ENCODE measurements at regions not wholly inside any gene's neighbourhood (a gene's known extent, or its start where the extent isn't known, plus 50 kb on each side); places are given as distances from the start of the nearest gene placed in this dataset.
"Not testable (repeated sequence)": the region's sequence is repeated elsewhere in the genome, so short reads cannot be mapped to it uniquely, and the experiment has no call there.

GRCh38 chr3:5690904-5691532 lies 503.5 kb downstream of the EDEM1 start:
- no peak for TF ChIP-seq CTCF (IDR thresholded peaks at IDR 0.05; ENCODE audit: borderline replicate concordance, insufficient read depth, low read depth, low read length)
- H3K4me3 ChIP-seq (ENCODE audit: low read depth, low read length): no peak overlapping the region

- H3K4me3 ChIP-seq (ENCODE audit: low read depth, low read length): no peak overlapping the region
- no peak for TF ChIP-seq CTCF (IDR thresholded peaks at IDR 0.05; ENCODE audit: borderline replicate concordance, insufficient read depth, low read depth, low read length)
These were observed 504.9 kb downstream of the EDEM1 start for GRCh38 chr3:5692446-5692845.

DNA sequence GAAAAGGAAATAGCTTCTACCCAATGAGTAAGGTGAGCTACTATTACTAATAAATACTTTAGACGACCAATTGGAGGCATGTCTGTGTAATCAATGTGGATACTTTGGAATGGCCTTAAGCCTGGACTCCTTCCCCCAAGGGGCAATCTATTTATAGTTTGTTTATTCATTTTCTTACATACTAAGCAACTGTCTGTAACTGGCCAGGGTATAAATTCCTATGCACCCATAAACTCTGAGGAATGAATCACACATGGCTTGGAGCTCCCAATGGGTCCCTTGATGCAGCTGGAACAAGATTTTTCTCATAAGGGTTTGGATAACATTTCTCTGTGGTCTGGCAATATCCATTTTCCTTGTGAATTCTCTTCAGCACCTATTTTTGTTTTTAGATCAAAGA lies 506.8 kb downstream of the EDEM1 start:
- no peak for TF ChIP-seq CTCF (IDR thresholded peaks at IDR 0.05; ENCODE audit: borderline replicate concordance, insufficient read depth, low read depth, low read length)
- H3K4me3 ChIP-seq (ENCODE audit: low read depth, low read length): no peak overlapping the region

DNA sequence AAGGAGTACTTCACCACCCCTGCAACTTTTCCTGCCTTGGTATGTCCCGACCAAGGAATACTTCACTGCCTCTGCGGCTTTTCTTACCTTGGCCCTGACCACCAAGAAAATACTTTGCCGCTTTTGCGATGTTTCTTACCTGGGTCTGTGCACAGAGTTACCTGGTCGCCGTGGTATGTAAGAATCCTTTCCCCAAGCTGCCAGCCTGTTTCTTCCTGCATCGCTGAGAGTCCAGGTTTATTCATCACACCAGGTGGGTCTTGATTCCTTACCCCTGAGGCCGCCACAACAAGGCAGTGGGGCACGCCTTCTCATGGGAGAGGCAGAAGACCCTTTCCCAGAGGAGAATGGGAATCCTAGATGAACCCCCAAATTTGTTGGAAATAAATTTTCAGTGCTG lies 511.3 kb downstream of the EDEM1 start:
- H3K4me3 ChIP-seq (ENCODE audit: low read depth, low read length): no peak overlapping the region
- no peak for TF ChIP-seq CTCF (IDR thresholded peaks at IDR 0.05; ENCODE audit: borderline replicate concordance, insufficient read depth, low read depth, low read length)

DNA sequence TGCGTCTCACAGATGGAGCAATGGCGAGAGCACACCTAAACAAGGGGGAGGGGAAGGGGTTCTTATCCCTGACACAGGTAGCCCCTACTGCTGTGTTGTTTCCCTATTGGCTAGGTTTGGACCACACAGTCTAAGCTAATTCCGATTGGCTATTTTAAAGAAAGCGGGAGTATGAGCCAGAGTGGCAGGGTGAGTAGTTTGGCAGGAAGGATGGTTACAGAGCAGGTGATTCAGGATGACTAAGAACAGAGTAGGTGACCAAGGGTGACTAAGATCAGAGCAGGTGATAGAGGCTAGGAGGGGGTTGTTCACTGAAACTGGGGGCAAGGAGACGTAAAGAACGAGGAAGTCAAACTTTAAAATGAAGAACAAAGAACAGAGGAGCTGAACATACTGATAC lies 511.8 kb downstream of the EDEM1 start:
- no peak for TF ChIP-seq CTCF (IDR thresholded peaks at IDR 0.05; ENCODE audit: borderline replicate concordance, insufficient read depth, low read depth, low read length)
- H3K4me3 ChIP-seq (ENCODE audit: low read depth, low read length): no peak overlapping the region

DNA sequence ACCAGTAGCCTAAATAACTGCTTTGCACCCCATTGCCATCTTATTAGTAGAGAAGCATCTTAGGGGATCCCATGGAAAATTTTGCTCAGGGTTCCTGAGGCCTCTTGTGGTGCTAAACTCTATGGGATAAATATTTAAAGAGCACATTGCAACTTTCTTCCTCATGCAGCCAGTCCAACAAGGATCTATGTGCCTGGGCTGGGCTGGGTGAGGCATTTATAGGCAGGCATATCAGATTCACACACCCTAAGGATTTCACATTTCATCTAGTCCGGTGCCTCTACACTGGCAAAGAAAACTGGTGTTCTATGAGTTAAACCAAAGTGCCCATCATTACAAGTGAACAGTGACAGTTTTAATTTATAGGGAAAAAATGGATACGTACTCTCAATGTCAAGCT lies 512.3 kb downstream of the EDEM1 start:
- TF ChIP-seq CTCF (IDR thresholded peaks at IDR 0.05; ENCODE audit: borderline replicate concordance, insufficient read depth, low read depth, low read length): no peak
- no peak overlapping the region for H3K4me3 ChIP-seq (ENCODE audit: low read depth, low read length)

DNA sequence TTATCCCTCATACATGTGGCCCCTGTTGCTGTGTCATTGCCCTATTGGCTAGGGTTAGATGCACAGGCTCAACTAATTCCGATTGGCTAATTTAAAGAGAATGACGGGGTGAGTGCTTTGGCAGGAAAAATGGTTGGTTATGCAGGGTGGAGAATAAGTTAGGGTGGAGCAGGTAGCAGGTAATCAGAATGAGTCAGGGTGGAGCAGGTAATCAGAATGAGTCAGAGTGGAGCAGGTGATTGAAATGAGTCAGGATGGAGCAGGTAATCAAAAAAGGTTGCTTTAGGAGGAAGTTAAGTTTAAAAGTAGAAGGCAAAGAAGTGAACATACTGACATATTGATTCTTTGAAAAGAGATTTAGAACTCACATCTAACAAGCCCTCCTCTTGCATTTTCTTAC lies 513.5 kb downstream of the EDEM1 start:
- H3K4me3 ChIP-seq (ENCODE audit: low read depth, low read length): not testable (repeated sequence)

DNA sequence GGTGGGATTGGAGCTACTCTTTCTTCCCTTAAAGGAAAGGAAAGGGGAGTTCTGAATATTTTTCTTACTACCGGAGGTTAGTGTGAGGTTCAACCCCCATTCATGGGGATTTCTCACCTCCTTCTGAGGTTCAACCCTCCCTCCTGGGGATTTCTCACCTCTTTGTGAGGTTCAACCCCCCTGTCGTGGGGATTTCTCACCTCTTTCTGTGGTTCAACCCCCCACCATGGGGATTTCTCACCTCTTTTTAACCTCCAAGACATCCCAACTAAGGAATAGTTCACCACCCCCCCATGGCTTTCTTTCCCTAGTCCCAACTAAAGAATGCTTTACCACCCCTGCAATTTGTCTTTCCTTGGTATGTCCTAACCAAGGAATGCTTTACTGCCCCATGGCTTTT lies 520.3 kb downstream of the EDEM1 start:
- no peak for TF ChIP-seq CTCF (IDR thresholded peaks at IDR 0.05; ENCODE audit: borderline replicate concordance, insufficient read depth, low read depth, low read length)
- H3K4me3 ChIP-seq (ENCODE audit: low read depth, low read length): no peak overlapping the region
